LNCaP clone FGC (cell line): ENCODE measurements at regions not wholly inside any gene's neighbourhood (a gene's known extent, or its start where the extent isn't known, plus 50 kb on each side); places are given as distances from the start of the nearest gene placed in this dataset.

Experiments used
- DNase-seq: peaks from one replicate; pipeline ENCODE4 v3.0.0-alpha.2; 2011; ENCODE audit warnings: low read depth
- H3K4me3 ChIP-seq: 2 replicates; pipeline ENCODE4 v1.5.1; 2011; ENCODE audit warnings: mild to moderate bottlenecking, low read depth, low read length, control low read depth
- TF ChIP-seq, protein P1 (sequence below): IDR thresholded peaks from 2 replicates; pipeline ENCODE4 v1.5.1; 2012; ENCODE audit warnings: mild to moderate bottlenecking; ENCODE audit not compliant: control insufficient read depth, insufficient read depth; ENCODE audit errors: extremely low read depth

DNA sequence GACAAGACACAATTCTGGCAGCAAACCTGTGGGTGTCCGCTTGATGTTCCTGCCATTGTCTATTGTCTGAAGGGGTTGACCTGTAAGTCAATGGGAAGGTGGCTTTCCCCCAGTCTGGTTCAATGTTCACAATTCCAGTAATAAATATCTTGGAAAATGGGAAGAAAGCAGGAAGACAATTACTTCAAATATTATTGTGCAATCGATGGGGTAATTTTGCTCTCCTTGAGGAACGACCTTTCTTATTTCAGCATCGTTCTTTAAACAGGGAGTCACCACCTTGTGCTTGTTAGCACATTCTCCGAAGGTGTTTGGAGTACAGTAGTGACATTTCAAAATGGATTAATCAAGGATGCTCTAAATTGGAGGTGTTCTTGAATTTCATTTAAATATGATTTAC lies 136.9 kb downstream of the BTBD3 start:
- DNase-seq = no peak
- no peak overlapping the region for H3K4me3 ChIP-seq
- TF ChIP-seq, protein P1, sequence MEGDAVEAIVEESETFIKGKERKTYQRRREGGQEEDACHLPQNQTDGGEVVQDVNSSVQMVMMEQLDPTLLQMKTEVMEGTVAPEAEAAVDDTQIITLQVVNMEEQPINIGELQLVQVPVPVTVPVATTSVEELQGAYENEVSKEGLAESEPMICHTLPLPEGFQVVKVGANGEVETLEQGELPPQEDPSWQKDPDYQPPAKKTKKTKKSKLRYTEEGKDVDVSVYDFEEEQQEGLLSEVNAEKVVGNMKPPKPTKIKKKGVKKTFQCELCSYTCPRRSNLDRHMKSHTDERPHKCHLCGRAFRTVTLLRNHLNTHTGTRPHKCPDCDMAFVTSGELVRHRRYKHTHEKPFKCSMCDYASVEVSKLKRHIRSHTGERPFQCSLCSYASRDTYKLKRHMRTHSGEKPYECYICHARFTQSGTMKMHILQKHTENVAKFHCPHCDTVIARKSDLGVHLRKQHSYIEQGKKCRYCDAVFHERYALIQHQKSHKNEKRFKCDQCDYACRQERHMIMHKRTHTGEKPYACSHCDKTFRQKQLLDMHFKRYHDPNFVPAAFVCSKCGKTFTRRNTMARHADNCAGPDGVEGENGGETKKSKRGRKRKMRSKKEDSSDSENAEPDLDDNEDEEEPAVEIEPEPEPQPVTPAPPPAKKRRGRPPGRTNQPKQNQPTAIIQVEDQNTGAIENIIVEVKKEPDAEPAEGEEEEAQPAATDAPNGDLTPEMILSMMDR = no peak

DNA sequence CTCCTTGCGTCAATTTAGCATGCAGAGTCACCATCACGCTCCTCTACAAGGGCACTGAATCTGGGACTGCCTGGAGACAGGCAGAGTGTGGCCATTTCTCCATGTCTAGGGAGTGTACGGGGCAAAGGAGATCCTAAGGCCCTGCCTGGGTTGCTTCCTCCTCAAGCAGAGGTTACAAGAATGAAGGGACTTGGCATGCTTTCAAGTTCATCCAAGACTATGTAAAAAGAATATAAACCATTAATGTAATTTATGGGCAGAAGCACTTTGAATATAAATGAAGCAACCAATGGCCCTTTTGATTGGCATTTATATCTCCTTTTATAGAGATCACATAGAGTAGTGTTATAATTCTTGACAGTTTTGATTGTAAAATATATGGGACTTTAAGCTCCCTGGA lies 137.5 kb downstream of the BTBD3 start:
- TF ChIP-seq, protein P1 = no peak
- H3K4me3 ChIP-seq = no peak overlapping the region
- DNase-seq = no peak

DNA sequence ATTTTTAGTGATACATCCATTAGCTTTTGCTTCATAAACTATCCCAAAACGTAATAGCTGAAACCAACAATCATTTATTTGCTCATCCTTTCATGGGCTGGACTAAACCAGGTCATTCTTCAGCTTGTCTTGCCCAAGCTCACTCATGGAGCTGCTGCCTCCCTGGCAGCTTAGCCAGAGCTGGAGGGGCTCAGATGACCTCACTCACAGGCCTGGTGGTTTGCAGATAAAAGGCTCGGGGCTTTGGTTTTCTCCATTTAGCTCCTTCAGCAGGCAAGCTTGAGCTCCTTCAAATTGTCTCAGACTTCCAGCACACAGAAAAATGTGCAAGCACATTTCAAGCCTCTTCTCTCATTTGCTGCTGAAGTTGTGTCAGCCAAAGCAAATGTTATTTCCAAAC lies 139.1 kb downstream of the BTBD3 start:
- DNase-seq = no peak
- TF ChIP-seq, protein P1 = no peak
- no peak overlapping the region for H3K4me3 ChIP-seq

DNA sequence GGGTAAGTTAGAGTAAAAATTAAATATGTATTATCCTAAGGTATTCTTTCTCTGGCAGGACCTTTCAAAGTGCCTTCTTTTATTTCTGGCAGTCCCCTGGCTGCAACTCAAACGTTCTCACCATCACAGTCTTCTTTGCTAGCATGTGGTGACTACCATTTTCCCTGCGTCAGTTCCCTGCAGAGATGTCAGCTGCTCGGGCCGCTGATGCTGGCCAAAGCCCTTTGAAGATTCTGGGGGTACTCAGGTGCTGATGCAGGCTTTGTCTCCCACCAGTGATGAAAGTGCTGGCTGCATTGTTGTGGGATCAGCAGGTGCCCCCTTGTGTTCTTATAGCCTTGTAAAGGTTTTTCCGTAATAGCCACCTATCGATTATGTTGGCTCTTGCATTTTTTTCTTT lies 140.1 kb downstream of the BTBD3 start:
- DNase-seq = no peak
- TF ChIP-seq, protein P1 = no peak
- no peak overlapping the region for H3K4me3 ChIP-seq

DNA sequence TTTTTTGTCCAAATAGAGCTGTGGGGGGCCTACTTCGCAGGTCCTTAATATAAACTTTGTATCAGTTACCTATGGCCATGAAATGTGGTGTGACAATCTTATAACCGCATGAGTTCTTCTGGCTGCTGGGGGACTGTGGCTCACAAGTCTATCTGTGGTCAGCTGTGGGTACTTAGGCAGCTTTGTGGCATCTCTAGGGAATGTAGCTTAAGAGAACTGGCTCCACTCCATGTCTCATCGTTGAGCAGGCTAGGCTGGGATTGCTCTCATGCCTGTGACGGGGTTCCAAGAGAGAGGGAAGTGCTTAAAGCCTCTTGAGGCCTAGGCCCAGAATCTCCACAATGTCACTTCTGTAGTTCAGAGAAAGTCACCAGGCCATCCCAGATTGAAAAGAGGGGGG lies 140.5 kb downstream of the BTBD3 start:
- H3K4me3 ChIP-seq = no peak overlapping the region
- TF ChIP-seq, protein P1 = no peak
- no peak for DNase-seq

DNA sequence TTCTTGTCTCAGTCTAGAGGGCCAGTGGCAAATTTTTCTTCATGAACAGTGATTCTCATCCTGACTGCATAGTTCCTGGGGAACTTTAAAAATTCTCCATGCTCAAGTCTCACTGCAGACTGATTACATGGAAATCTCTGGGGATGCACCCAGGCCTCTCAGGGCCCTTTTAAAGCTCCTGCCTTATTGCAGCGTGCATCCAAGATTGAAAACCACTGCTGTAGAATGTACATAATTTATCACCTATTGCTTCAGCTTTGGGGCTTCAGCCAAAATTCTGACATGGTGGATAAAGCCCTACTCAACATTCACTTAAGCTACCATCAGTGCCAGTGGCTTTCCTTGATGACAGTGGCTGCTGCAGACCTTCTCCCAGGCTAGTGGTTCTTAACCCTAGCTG lies 143.8 kb downstream of the BTBD3 start:
- TF ChIP-seq, protein P1 = no peak
- H3K4me3 ChIP-seq = no peak overlapping the region
- no peak for DNase-seq

DNA sequence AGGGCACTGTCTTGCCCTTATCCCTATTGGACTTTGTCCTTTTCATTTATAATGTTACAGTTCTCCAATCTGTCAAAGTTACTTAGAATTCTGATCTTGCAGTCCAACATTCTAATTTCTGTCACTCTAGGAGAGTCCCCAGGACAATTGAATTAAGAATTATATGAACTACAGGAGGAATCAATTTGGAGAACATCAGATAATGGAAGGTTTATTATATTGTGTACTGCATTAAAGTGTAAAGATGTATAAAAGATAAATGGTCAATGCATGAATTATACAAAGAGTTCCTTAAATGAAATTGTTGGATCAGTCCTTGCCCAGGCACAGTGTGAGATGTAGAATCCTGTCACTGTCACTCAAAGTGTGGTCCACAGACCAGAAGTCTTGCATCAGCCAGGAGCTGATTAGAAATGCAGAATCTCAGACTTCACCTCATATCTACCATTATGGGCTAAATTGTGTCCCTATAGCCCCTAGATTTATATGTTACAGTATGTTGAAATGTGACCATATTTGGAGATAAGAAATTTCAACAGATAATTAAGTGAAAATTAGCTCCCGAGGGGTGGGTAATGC lies 145.5 kb downstream of the BTBD3 start:
- DNase-seq = no peak
- TF ChIP-seq, protein P1 = no peak
- no peak overlapping the region for H3K4me3 ChIP-seq
